Pancreas (tissue), 10 donors: ENCODE measurements at regions not wholly inside any gene's neighbourhood (a gene's known extent, or its start where the extent isn't known, plus 50 kb on each side); places are given as distances from the start of the nearest gene placed in this dataset.
A peak's percentile ranks its signal among the peaks of the same experiment; 100 is the strongest.

Experiments used
- ATAC-seq, 4 donors: fragments of 200-7000 bp; cut with Tn5 transposase; one replicate each; pipeline versions ENCODE4 v1.8.0 to v1.9.1; 2020; ENCODE audit warnings: mild to moderate bottlenecking in 4 of 4, moderate library complexity in 4 of 4
- DNase-seq, 6 donors: peaks; one replicate each; pipeline ENCODE4 v3.0.0-alpha.2; 2020
- FAIRE-seq: peaks from 2 replicates; lab custom pipeline; 2012; peaks lifted over from hg19 to GRCh38; lab: Jason Lieb, UNC
- H3K27ac ChIP-seq, 4 donors: fragments of 200-600 bp; sonication (generic); 1 replicate in 3 of 4; 2 replicates in 1 of 4; pipeline versions ENCODE4 v1.5.0 to v1.8.0; 2020
- H3K27me3 ChIP-seq, 4 donors: fragments of 200-600 bp; one replicate each; pipeline ENCODE4 v1.8.0; 2021
- H3K36me3 ChIP-seq, 3 donors: fragments of 200-600 bp; sonication (generic) in 1 of 3; one replicate each; pipeline versions ENCODE4 v1.5.0 to v1.8.0; 2020 to 2021
- H3K4me1 ChIP-seq, 3 donors: fragments of 200-600 bp; one replicate each; pipeline ENCODE4 v1.8.0; 2021
- H3K4me3 ChIP-seq, 4 donors: fragments of 200-600 bp; sonication (generic) in 2 of 4; one replicate each; pipeline versions ENCODE4 v1.5.0 to v1.8.0; 2020 to 2021
- H3K9me3 ChIP-seq, 4 donors: fragments of 200-600 bp; one replicate each; pipeline ENCODE4 v1.8.0; 2021
- CTCF ChIP-seq, 4 donors: fragments of 200-600 bp; sonication (generic) in 3 of 4; IDR thresholded peaks; one replicate each; pipeline versions ENCODE4 v1.5.0 to v1.8.0; 2021; ENCODE audit warnings: antibody characterized with exemption in 4 of 4
- WGBS, 2 donors: extraction: QIAGEN DNeasy Blood & Tissue Kit; methylation state at CpG; one replicate each; pipeline ENCODE4 v1.1.7; 2013; 5-methylcytosine and 5-hydroxymethylcytosine counted together
- intact Hi-C, 3 donors: fragments of 100-400 bp; cut with DNase I; formaldehyde crosslinking; loops; one replicate each; pipeline versions ENCODE4 v1.11.1 to v1.14.2; 2022
- donor health status: healthy with polysubstance abuse.
- donor health status: DM: no; HTN: no; CAD: no; lungs with moderate emphysema.
- donor health status: DM: no; HTN: no; CAD: no.
- donor health status: control.
- donor health status: control.
- donor health status: Bipolar disorder and iron deficiency.
- donor health status: DM: yes; HTN: yes; CAD: no.
- donor health status: DM: no; HTN: no; CAD: no.
- donor health status: DM: no; HTN: no; CAD: no.
- donor health status: DM: yes; HTN: yes; CAD: no.

GRCh38 chr5:125139590-125139989 is 393.2 kb upstream of the ZNF608 start:
- FAIRE-seq = no peak
- H3K27ac ChIP-seq = no peak overlapping the region
- intact Hi-C loops = no loop called here
- DNase-seq = no peak
- TF ChIP-seq CTCF (IDR thresholded peaks at IDR 0.05) = no peak
- no peaks in the 10 kb centered on the region for H3K9me3 ChIP-seq
- 97 to 98% methylated on average over 2 of the region's 2 CpGs for WGBS, 2 donors
- no peaks in the 10 kb centered on the region for H3K4me1 ChIP-seq
- H3K4me3 ChIP-seq = no peak overlapping the region
- no peaks in the 10 kb centered on the region for H3K27me3 ChIP-seq
- no peaks in the 10 kb centered on the region for H3K36me3 ChIP-seq
- ATAC-seq = no peak

- H3K4me1 ChIP-seq = no peaks in the 10 kb centered on the region
Measured at GRCh38 chr5:125140220-125140619, 393.8 kb upstream of the ZNF608 start.

GRCh38 chr5:125140855-125141254 is 394.4 kb upstream of the ZNF608 start:
- FAIRE-seq = no peak
- ATAC-seq = peak in 1 of 4 donors; percentile 22
- H3K27me3 ChIP-seq = no peaks in the 10 kb centered on the region
- intact Hi-C loops = no loop called here
- TF ChIP-seq CTCF (IDR thresholded peaks at IDR 0.05) = no peak
- H3K4me3 ChIP-seq = no peak overlapping the region
- no peaks in the 10 kb centered on the region for H3K9me3 ChIP-seq
- WGBS, 2 donors = 76 to 80% methylated on average over 2 of the region's 2 CpGs
- no peak overlapping the region for H3K27ac ChIP-seq
- H3K36me3 ChIP-seq = no peaks in the 10 kb centered on the region
- DNase-seq = no peak
- no peaks in the 10 kb centered on the region for H3K4me1 ChIP-seq

More at GRCh38 chr5:125140220-125140619, 393.8 kb upstream of the ZNF608 start:
- Histone ChIP-seq H3K27me3 (no peaks in the 10 kb centered on the region), H3K27ac (no peak overlapping the region), H3K4me3 (no peak overlapping the region), H3K9me3 (no peaks in the 10 kb centered on the region), H3K36me3 (no peaks in the 10 kb centered on the region)
- ATAC-seq (no peak), FAIRE-seq (no peak), DNase-seq (no peak)
- TF ChIP-seq CTCF (IDR thresholded peaks at IDR 0.05) = no peak
- 85 to 86% methylated on average over 4 of the region's 4 CpGs for WGBS, 2 donors
- intact Hi-C loops = no loop called here

GRCh38 chr5:125142458-125142857 is 396.0 kb upstream of the ZNF608 start:
- Histone ChIP-seq H3K4me1 (no peaks in the 10 kb centered on the region), H3K27me3 (no peaks in the 10 kb centered on the region), H3K9me3 (no peaks in the 10 kb centered on the region), H3K36me3 (no peaks in the 10 kb centered on the region), H3K27ac (no peak overlapping the region), H3K4me3 (no peak overlapping the region)
- no peak for FAIRE-seq
- no peak for TF ChIP-seq CTCF (IDR thresholded peaks at IDR 0.05)
- DNase-seq = no peak
- no peak for ATAC-seq
- intact Hi-C loops = no loop called here

GRCh38 chr5:125143011-125143410 is 396.6 kb upstream of the ZNF608 start:
- no peaks in the 10 kb centered on the region for H3K4me1 ChIP-seq
- 84 to 86% methylated on average over 2 of the region's 2 CpGs for WGBS, 2 donors
- H3K9me3 ChIP-seq = no peaks in the 10 kb centered on the region
- FAIRE-seq (no peak), DNase-seq (no peak), ATAC-seq (no peak)
- H3K27me3 ChIP-seq = no peaks in the 10 kb centered on the region
- H3K4me3 ChIP-seq = no peak overlapping the region
- no peaks in the 10 kb centered on the region for H3K36me3 ChIP-seq
- intact Hi-C loops = no loop called here
- no peak overlapping the region for H3K27ac ChIP-seq
- TF ChIP-seq CTCF (IDR thresholded peaks at IDR 0.05) = no peak
